IMR-90 (cell line): ENCODE measurements at regions not wholly inside any gene's neighbourhood (a gene's known extent, or its start where the extent isn't known, plus 50 kb on each side); places are given as distances from the start of the nearest gene placed in this dataset.

Source experiments
- ATAC-seq: fragments of 200-7000 bp; cut with Tn5 transposase; 2 replicates; pipeline ENCODE4 v1.9.1; 2020; ENCODE audit warnings: low read depth, mild to moderate bottlenecking, moderate library complexity
- BruUV-seq: library from RNA; stranded (reverse); fragments of 400-500 nt; replicated peaks from 2 replicates; lab custom pipeline; 2021; lab: Mats Ljungman, UMichigan
- CTCF ChIA-PET: fragments of 300-600 bp; formaldehyde crosslinking; extraction: SDS; loops from one replicate; lab custom pipeline; 2021; ENCODE audit warnings: antibody characterized with exemption; lab: Yijun Ruan, JAX
- POLR2A ChIA-PET: fragments of 300-600 bp; sonication (Branson Sonifier 250); formaldehyde crosslinking; loops from one replicate; lab custom pipeline; 2022; ENCODE audit warnings: antibody characterized with exemption; ENCODE audit not compliant: unreplicated experiment; lab: Charles Lee
- DNase-seq: peaks from one replicate; pipeline ENCODE4 v3.0.0; 2013
- H2AFZ ChIP-seq: replicated peaks from 2 replicates; pipeline ENCODE3; 2013; ENCODE audit warnings: low read length, mild to moderate bottlenecking; ENCODE audit not compliant: poor library complexity
- H2AK5ac ChIP-seq: 2 replicates; pipeline ENCODE4 v1.6.1; 2013; ENCODE audit warnings: low read depth, low read length, inconsistent platforms
- H2AK9ac ChIP-seq: replicated peaks from 2 replicates; pipeline ENCODE3; 2013; ENCODE audit warnings: mild to moderate bottlenecking, low read depth, low read length, moderate library complexity; ENCODE audit not compliant: poor library complexity
- H2BK120ac ChIP-seq: 2 replicates; pipeline ENCODE4 v1.6.1; 2013; ENCODE audit warnings: low read depth, low read length, inconsistent platforms
- H2BK15ac ChIP-seq: 3 replicates; pipeline ENCODE4 v1.6.1; 2013; ENCODE audit warnings: low read depth, low read length, inconsistent platforms
- H2BK20ac ChIP-seq: 2 replicates; pipeline ENCODE4 v1.6.1; 2013; ENCODE audit warnings: low read depth, mild to moderate bottlenecking, inconsistent platforms, low read length, moderate library complexity
- H2BK5ac ChIP-seq: 2 replicates; pipeline ENCODE4 v1.6.1; 2013; ENCODE audit warnings: mild to moderate bottlenecking, low read depth, low read length, inconsistent platforms; ENCODE audit not compliant: poor library complexity, severe bottlenecking
- H3K14ac ChIP-seq: replicated peaks from 2 replicates; pipeline ENCODE4 v1.6.1; 2013; ENCODE audit warnings: low read depth, low read length, inconsistent platforms
- H3K18ac ChIP-seq: 2 replicates; pipeline ENCODE4 v1.6.1; 2013; ENCODE audit warnings: low read depth, low read length, control low read depth
- H3K23ac ChIP-seq: 2 replicates; pipeline ENCODE4 v1.6.1; 2013; ENCODE audit warnings: low read depth, low read length, inconsistent platforms
- H3K27ac ChIP-seq: 2 replicates; pipeline ENCODE4 v1.5.1; 2013; ENCODE audit warnings: mild to moderate bottlenecking, control low read depth, low read length; ENCODE audit not compliant: insufficient read depth
- H3K27me3 ChIP-seq: 2 replicates; pipeline ENCODE4 v1.6.1; 2013; ENCODE audit warnings: low read length; ENCODE audit not compliant: control insufficient read depth, insufficient read depth
- H3K36me3 ChIP-seq: 2 replicates; pipeline ENCODE4 v1.6.1; 2013; ENCODE audit warnings: low read length, mixed read lengths; ENCODE audit not compliant: control insufficient read depth, insufficient read depth
- H3K4ac ChIP-seq: 2 replicates; pipeline ENCODE4 v1.6.1; 2013; ENCODE audit warnings: low read depth, low read length, inconsistent platforms
- H3K4me1 ChIP-seq: 2 replicates; pipeline ENCODE4 v1.6.1; 2013; ENCODE audit warnings: low read length, mixed read lengths; ENCODE audit not compliant: control insufficient read depth, insufficient read depth
- H3K4me2 ChIP-seq: 2 replicates; pipeline ENCODE4 v1.6.1; 2013; ENCODE audit warnings: low read depth, mild to moderate bottlenecking, control low read depth, low read length, moderate library complexity
- H3K4me3 ChIP-seq: 2 replicates; pipeline ENCODE4 v1.5.1; 2013; ENCODE audit warnings: low read depth, mild to moderate bottlenecking, control low read depth, low read length, moderate library complexity; ENCODE audit not compliant: insufficient read depth
- H3K56ac ChIP-seq: 2 replicates; pipeline ENCODE4 v1.6.1; 2013; ENCODE audit warnings: low read length, inconsistent platforms; ENCODE audit not compliant: insufficient read depth; ENCODE audit errors: extremely low read depth
- H3K79me1 ChIP-seq, 2 experiments: 2 replicates each; pipeline ENCODE4 v1.6.1; 2013; ENCODE audit warnings: low read length in 2 of 2, inconsistent platforms in 1 of 2, low read depth in 1 of 2
- H3K9ac ChIP-seq: 2 replicates; pipeline ENCODE4 v1.6.1; 2013; ENCODE audit warnings: low read depth, low read length, control low read depth
- H3K9me1 ChIP-seq: 2 replicates; pipeline ENCODE4 v1.6.1; 2013; ENCODE audit warnings: low read length, inconsistent platforms; ENCODE audit not compliant: insufficient read depth
- H3K9me3 ChIP-seq: 2 replicates; pipeline ENCODE4 v1.6.1; 2013; ENCODE audit warnings: low read length; ENCODE audit not compliant: control insufficient read depth, insufficient read depth
- H4K20me1 ChIP-seq: 2 replicates; pipeline ENCODE4 v1.6.1; 2013; ENCODE audit warnings: low read length, inconsistent platforms; ENCODE audit not compliant: insufficient read depth
- H4K5ac ChIP-seq: 2 replicates; pipeline ENCODE4 v1.6.1; 2013; ENCODE audit warnings: mild to moderate bottlenecking, low read depth, low read length, control low read depth
- H4K8ac ChIP-seq, 2 experiments: 2 replicates each; pipeline ENCODE4 v1.6.1; 2013; ENCODE audit warnings: low read depth in 2 of 2, low read length in 2 of 2, control low read depth in 1 of 2, inconsistent platforms in 1 of 2
- H4K91ac ChIP-seq: 2 replicates; pipeline ENCODE4 v1.6.1; 2013; ENCODE audit warnings: low read depth, low read length, inconsistent platforms; ENCODE audit not compliant: insufficient read depth
- BHLHE40 ChIP-seq: fragments of 150-350 bp; IDR thresholded peaks from 2 replicates; pipeline ENCODE4 v1.6.1; 2016; ENCODE audit warnings: mild to moderate bottlenecking, low read depth, low read length
- CEBPB ChIP-seq: IDR thresholded peaks from 2 replicates; pipeline ENCODE4 v1.6.1; 2012; ENCODE audit warnings: low read depth, low read length, improper control_type of control experiment
- ELK1 ChIP-seq: fragments of 150-350 bp; IDR thresholded peaks from 2 replicates; pipeline ENCODE4 v1.6.1; 2016; ENCODE audit warnings: low read depth, mild to moderate bottlenecking, low read length, moderate library complexity, borderline replicate concordance
- MAFK ChIP-seq: IDR thresholded peaks from 2 replicates; pipeline ENCODE4 v1.6.1; 2012; ENCODE audit warnings: low read depth, low read length, improper control_type of control experiment
- MAZ ChIP-seq: IDR thresholded peaks from 2 replicates; pipeline ENCODE4 v1.6.1; 2012; ENCODE audit warnings: low read depth, mild to moderate bottlenecking, low read length, improper control_type of control experiment, moderate library complexity, borderline replicate concordance
- NFE2L2 ChIP-seq: fragments of 150-350 bp; IDR thresholded peaks from 2 replicates; pipeline ENCODE4 v1.6.1; 2016; ENCODE audit warnings: low read depth, mild to moderate bottlenecking, low read length
- RAD21 ChIP-seq: IDR thresholded peaks from 2 replicates; pipeline ENCODE4 v1.6.1; 2012; ENCODE audit warnings: low read length, improper control_type of control experiment
- RFX5 ChIP-seq: IDR thresholded peaks from 2 replicates; pipeline ENCODE4 v1.8.0; 2012; ENCODE audit warnings: low read depth, mild to moderate bottlenecking, low read length, moderate library complexity
- SMC3 ChIP-seq: fragments of 150-350 bp; IDR thresholded peaks from 2 replicates; pipeline ENCODE4 v1.6.1; 2016; ENCODE audit warnings: low read depth, mild to moderate bottlenecking, antibody characterized with exemption, low read length, moderate library complexity
- WGBS, 2 experiments: methylation state at CpG; one replicate each; pipeline versions ENCODE4 v1.1.5 to v1.1.7; 2013; ENCODE audit warnings: missing lambda C conversion rate in 2 of 2; ENCODE audit not compliant: insufficient read length in 1 of 2; ENCODE audit errors: extremely low coverage in 2 of 2; 5-methylcytosine and 5-hydroxymethylcytosine counted together
- dilution Hi-C: fragments of 300-500 bp; cut with HindIII; formaldehyde crosslinking; loops from one replicate; pipeline ENCODE4 v1.14.3; 2018; ENCODE audit warnings: low sequenced_read_pairs; ENCODE audit not compliant: unreplicated experiment
- in situ Hi-C: fragments of 300-500 bp; cut with MboI; formaldehyde crosslinking; loops from 3 replicates; pipeline ENCODE4 v1.14.3; 2019; ENCODE audit warnings: low sequenced_read_pairs, inconsistent platforms, mixed read lengths
- intact Hi-C: fragments of 100-400 bp; cut with micrococcal nuclease; formaldehyde crosslinking; loops from 2 replicates; pipeline ENCODE4 v1.10.0; 2022

- no peak for ATAC-seq
- BruUV-seq = no TSS peak
- Histone ChIP-seq H3K4me3 (no peak overlapping the region), H2BK5ac (no peak overlapping the region), H3K56ac (no peak overlapping the region), H3K9me3 (peaks cover 6% of the 10 kb centered on the region; the same call in 1 of the 2 replicates), H3K9me1 (no peaks in the 10 kb centered on the region), H3K4me2 (no peak overlapping the region), H3K4me1 (no peaks in the 10 kb centered on the region), H4K91ac (no peak overlapping the region), H2AFZ (no peak overlapping the region), H3K4ac (no peak overlapping the region), H3K9ac (no peak overlapping the region), H4K5ac (no peak overlapping the region), H2AK9ac (no peak overlapping the region), H2BK15ac (no peak overlapping the region), H2BK20ac (no peak overlapping the region), H3K18ac (no peak overlapping the region), H3K27ac (no peak overlapping the region), H3K79me1 (no peaks in the 10 kb centered on the region), H3K27me3 (no peaks in the 10 kb centered on the region), H2BK120ac (no peak overlapping the region), H3K14ac (no peak overlapping the region), H2AK5ac (no peak overlapping the region), H3K36me3 (no peaks in the 10 kb centered on the region), H4K8ac (no peak overlapping the region), H3K23ac (no peak overlapping the region), H4K20me1 (no peaks in the 10 kb centered on the region)
- no peak for DNase-seq
- in situ Hi-C loops = no loop called here
- dilution Hi-C loops = no loop called here
- ChIA-PET CTCF (no interaction called here), POLR2A (no interaction called here)
- intact Hi-C loops = no loop called here
- TF ChIP-seq BHLHE40 = no peak
- no peak for TF ChIP-seq MAFK
- no peak for TF ChIP-seq RFX5
- TF ChIP-seq SMC3 = no peak
- no peak for TF ChIP-seq RAD21
- no peak for TF ChIP-seq NFE2L2
- TF ChIP-seq ELK1 = no peak
- no peak for TF ChIP-seq MAZ
- no peak for TF ChIP-seq CEBPB
- WGBS, 2 experiments = no CpG with 5 or more reads among the region's 5 CpGs
Observed at GRCh38 chr1:13935336-13935735, 235.3 kb downstream of the PRDM2 start.
